Activated naive CD8-positive, alpha-beta T cell treated with anti-CD3 and anti-CD28 coated beads for 36 hours (primary cell): ENCODE measurements at regions not wholly inside any gene's neighbourhood (a gene's known extent, or its start where the extent isn't known, plus 50 kb on each side); places are given as distances from the start of the nearest gene placed in this dataset.

Experiments used
- DNase-seq: peaks from one replicate; pipeline ENCODE4 v3.0.0; 2021
- H3K27ac Mint-ChIP-seq: one replicate; pipeline ENCODE4 v1.8.0; 2022; ENCODE audit warnings: mild to moderate bottlenecking, moderate library complexity, mixed read lengths
- H3K27me3 Mint-ChIP-seq: one replicate; pipeline ENCODE4 v1.8.0; 2022; ENCODE audit warnings: mild to moderate bottlenecking, mixed read lengths
- H3K36me3 Mint-ChIP-seq: one replicate; pipeline ENCODE4 v1.8.0; 2021; ENCODE audit warnings: mild to moderate bottlenecking, mixed read lengths
- H3K4me1 Mint-ChIP-seq: one replicate; pipeline ENCODE4 v1.8.0; 2021; ENCODE audit warnings: mixed read lengths
- H3K4me3 Mint-ChIP-seq: one replicate; pipeline ENCODE4 v1.8.0; 2022; ENCODE audit warnings: mild to moderate bottlenecking, moderate library complexity, mixed read lengths
- H3K9me3 Mint-ChIP-seq: one replicate; pipeline ENCODE4 v1.8.0; 2022; ENCODE audit warnings: mixed read lengths

DNA sequence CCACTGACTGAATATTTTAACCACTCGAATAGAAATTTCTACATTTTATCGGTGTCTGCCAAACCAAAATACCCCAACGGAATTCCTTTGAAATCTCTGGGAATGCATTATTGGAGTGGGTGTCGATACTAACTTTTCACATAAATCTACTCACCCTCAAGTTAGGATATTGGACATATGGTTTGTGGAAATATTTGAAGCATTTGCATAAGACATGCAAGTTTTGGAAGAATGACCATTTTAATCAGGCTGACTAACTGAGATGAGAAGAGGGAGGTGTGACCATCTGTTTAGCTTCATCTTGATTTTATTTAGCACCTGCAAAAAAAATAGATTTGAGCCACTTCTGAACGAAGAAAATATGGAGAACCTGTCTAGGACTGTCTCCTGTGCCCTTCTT, 61.2 kb downstream of the KLF6 start:
- Mint-ChIP-seq H3K27me3 (peaks cover 5% of the 10 kb centered on the region), H3K27ac (no peak overlapping the region), H3K9me3 (no peaks in the 10 kb centered on the region)

DNA sequence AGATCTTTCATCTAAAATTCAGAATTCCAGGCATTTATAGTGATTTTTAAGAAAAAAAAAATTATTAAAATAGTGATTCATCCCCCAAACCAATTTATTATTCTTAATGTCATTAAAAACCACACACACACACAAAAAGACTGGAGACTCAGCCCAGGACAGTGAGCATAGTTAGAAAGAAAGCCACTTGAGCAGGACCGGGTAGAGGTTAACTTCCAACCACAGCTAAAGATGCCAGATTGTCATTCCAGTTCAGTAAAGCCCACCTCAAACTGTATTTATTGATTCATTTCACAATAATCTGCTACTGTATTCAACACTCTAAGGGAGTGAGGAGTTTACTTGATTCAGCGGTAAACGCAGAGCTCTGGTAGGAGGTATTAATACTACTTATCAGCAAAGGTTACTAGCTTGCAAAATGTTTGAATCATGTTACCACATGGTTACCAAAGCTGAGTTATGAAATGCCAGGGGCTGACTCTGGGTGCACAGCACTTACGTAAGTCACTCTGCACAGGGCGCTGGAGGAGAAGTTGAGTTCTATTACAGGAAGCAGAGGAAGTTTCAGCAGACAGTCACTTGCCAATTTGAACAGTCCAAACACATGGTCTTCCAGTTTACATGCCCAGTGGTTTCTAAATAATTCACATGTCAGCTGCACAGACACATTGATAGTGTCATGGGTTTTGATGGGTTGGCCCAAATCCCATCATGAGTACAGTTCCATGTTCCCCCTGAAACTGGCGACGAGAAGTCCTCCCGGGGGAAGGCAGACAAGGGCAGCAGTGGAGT, 64.6 kb downstream of the KLF6 start:
- Mint-ChIP-seq H3K4me1 (no peaks in the 10 kb centered on the region), H3K9me3 (no peaks in the 10 kb centered on the region), H3K27ac (no peak overlapping the region), H3K4me3 (no peak overlapping the region), H3K27me3 (no peaks in the 10 kb centered on the region), H3K36me3 (no peaks in the 10 kb centered on the region)
- no peak for DNase-seq

More for the DNA sequence above, 61.2 kb downstream of the KLF6 start:
- H3K4me1 Mint-ChIP-seq = no peaks in the 10 kb centered on the region
- no peak for DNase-seq
- H3K36me3 Mint-ChIP-seq = no peaks in the 10 kb centered on the region
- no peak overlapping the region for H3K4me3 Mint-ChIP-seq

DNA sequence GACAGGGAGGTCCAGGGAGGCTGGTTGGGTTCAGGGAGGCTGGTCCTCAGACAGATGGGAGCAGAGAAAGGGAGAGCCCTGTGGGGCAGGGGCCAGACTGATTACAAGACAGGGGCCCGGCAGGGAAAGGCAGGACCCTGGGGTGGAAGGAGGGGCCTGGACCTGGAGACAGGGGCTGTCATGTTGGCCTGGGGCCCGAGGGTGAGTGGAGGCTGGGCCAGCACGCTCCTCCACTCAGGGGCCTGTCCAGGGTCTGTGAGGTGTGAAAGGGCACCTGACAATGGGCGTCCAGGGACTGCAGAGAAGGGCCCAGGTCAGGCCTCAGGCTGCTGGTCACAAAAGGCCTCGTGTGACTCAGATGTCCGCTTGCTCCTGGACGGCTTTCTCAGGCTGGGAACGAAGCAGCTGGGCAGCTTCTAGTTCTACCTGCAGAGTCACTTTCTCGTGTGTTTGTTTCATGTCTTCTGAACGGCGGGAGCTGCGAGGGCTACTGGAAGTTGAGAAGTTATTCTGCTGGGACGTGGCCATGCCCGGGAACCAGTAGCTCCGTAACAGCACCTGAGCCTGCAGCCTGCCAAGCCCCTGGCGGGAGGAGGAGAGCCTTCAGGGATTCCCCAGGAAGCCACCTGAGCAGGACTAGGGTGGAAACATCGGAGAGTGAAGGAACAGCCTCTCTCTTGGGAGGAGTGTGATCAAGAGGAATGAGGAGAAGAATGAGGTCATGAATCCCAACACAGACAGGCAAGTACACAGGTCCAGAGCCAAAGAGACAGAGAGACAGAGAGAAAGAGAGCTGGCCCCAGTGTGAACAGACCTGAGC, 65.8 kb downstream of the KLF6 start:
- Mint-ChIP-seq H3K27ac (no peak overlapping the region), H3K4me1 (no peaks in the 10 kb centered on the region), H3K4me3 (no peak overlapping the region), H3K36me3 (no peaks in the 10 kb centered on the region), H3K9me3 (no peaks in the 10 kb centered on the region), H3K27me3 (no peaks in the 10 kb centered on the region)
- no peak for DNase-seq

DNA sequence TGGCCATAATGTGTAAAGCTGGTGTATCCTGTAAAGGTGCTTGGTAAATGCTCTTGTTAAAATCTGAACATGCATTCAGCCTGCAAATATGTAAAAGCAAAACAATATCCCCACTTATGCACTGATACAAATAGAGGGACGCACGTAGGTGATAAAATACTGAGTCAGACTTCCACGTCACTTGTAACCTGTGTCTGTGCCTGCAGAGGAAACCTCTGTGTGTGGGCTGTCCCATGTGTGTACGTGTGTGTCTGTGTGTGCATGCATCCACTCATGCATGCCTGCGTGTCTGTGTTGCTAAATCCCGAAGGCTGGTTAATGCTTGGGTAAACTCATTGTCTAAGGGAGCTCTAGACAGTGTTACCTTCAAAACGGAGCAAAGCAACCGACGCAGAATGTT, 68.9 kb downstream of the KLF6 start:
- no peak for DNase-seq
- H3K4me1 Mint-ChIP-seq = no peaks in the 10 kb centered on the region
- no peaks in the 10 kb centered on the region for H3K27me3 Mint-ChIP-seq
- H3K36me3 Mint-ChIP-seq = no peaks in the 10 kb centered on the region
- no peak overlapping the region for H3K4me3 Mint-ChIP-seq
- H3K9me3 Mint-ChIP-seq = peaks cover 10% of the 10 kb centered on the region
- no peak overlapping the region for H3K27ac Mint-ChIP-seq

DNA sequence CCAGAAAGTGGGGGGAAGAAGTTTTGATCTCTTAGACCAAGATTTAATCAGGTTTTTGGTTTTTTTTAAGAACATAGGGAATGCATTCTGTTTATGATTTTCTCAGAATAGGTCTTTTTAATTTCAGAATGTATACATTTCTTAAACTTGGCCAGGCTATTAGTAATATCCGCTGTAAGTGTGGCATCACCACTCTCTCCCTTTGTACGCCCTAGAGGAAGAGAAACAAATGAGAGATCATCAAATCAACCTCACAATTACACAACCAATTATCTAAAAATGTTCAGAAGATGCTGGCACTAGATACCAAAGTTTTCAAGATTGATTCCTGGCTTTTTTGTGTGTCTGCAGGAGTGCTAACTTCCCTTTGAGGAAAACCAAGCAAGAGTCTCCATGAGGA, 70.0 kb downstream of the KLF6 start:
- H3K27ac Mint-ChIP-seq = no peak overlapping the region
- no peak for DNase-seq
- H3K4me3 Mint-ChIP-seq = no peak overlapping the region
- H3K27me3 Mint-ChIP-seq = no peaks in the 10 kb centered on the region
- no peaks in the 10 kb centered on the region for H3K36me3 Mint-ChIP-seq
- peaks cover 11% of the 10 kb centered on the region for H3K9me3 Mint-ChIP-seq
- H3K4me1 Mint-ChIP-seq = no peaks in the 10 kb centered on the region

DNA sequence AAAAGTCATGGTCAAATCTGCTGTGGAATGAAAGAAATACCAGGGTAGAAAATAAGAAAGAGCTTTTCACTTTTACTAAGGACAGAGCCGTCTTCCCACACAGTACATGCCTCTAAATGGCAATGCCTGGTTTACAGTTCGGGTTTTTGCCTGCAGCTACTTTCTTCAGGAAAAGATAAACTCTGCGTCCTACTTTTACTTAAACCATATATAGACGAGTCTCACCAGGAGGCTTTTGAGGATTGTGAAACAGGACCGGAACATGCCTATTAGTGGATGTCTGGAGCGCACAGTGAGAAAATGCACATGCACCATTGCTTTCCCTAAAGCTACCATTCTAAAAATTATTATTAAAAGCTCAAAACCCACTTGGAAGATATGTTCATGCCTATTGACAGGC, 70.5 kb downstream of the KLF6 start:
- Mint-ChIP-seq H3K9me3 (peaks cover 11% of the 10 kb centered on the region), H3K27ac (no peak overlapping the region), H3K4me3 (no peak overlapping the region), H3K4me1 (no peaks in the 10 kb centered on the region), H3K36me3 (no peaks in the 10 kb centered on the region), H3K27me3 (no peaks in the 10 kb centered on the region)
- DNase-seq = no peak

DNA sequence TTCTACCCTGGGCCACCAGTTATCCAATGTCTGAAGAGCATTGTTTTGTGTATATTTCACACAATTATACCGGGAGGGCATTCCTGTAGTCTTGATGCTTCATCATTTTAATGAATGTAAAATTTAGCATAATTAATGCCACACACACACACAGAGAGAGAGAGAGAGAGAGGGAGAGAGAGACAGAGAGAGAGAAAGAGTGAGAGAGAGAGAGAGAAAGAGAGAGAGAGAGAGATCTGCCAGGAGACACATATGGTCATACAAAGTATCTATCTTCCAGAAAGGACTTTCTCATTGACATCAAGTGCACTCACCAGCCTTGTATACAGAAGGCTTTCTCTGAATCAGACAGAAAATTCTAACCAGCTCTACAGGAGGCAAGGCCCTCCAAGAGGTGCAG, 72.3 kb downstream of the KLF6 start:
- DNase-seq = no peak
- Mint-ChIP-seq H3K27ac (no peak overlapping the region), H3K4me3 (no peak overlapping the region), H3K27me3 (no peaks in the 10 kb centered on the region), H3K4me1 (no peaks in the 10 kb centered on the region), H3K36me3 (no peaks in the 10 kb centered on the region), H3K9me3 (peaks cover 11% of the 10 kb centered on the region)

DNA sequence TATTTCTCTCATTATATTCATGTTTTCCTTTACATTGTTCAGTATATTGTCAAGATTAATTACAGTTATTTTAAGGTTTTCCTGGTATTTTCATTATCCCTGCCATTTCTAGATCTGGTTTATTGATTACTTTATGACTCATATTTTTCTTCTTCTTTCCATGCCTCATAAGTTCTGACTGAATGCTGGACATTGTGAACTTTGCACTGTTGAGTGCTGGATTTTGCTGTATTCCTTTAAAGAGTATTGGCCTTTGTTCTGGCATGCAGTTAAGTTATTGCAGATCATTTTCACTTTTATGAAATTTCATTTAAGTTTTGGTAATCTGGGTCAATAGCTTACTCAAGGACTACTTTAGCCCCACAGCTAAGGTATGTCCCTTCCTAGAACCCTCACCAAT, 73.1 kb downstream of the KLF6 start:
- DNase-seq = no peak
- H3K36me3 Mint-ChIP-seq = no peaks in the 10 kb centered on the region
- H3K9me3 Mint-ChIP-seq = peaks cover 11% of the 10 kb centered on the region
- no peak overlapping the region for H3K27ac Mint-ChIP-seq
- H3K4me3 Mint-ChIP-seq = no peak overlapping the region
- H3K4me1 Mint-ChIP-seq = no peaks in the 10 kb centered on the region
- H3K27me3 Mint-ChIP-seq = no peaks in the 10 kb centered on the region

DNA sequence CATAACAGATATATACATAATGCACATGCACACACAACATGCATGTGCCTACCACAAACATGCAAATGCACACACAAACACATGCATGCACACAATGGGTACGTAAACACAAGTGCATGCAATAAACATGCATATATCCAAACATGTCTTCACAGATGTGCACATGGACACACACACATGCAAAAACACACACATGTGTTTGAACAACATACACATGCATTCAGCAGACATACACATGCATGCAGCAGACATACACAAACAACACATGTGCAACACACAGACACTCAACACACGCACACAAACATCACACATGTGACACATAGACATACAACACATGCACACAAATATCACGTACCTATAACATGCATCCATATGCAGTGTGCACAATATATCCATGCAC, 74.2 kb downstream of the KLF6 start:
- no peak overlapping the region for H3K4me3 Mint-ChIP-seq
- H3K36me3 Mint-ChIP-seq = no peaks in the 10 kb centered on the region
- no peaks in the 10 kb centered on the region for H3K4me1 Mint-ChIP-seq
- H3K9me3 Mint-ChIP-seq = peaks cover 11% of the 10 kb centered on the region
- H3K27me3 Mint-ChIP-seq = no peaks in the 10 kb centered on the region
- H3K27ac Mint-ChIP-seq = no peak overlapping the region
- DNase-seq = no peak

DNA sequence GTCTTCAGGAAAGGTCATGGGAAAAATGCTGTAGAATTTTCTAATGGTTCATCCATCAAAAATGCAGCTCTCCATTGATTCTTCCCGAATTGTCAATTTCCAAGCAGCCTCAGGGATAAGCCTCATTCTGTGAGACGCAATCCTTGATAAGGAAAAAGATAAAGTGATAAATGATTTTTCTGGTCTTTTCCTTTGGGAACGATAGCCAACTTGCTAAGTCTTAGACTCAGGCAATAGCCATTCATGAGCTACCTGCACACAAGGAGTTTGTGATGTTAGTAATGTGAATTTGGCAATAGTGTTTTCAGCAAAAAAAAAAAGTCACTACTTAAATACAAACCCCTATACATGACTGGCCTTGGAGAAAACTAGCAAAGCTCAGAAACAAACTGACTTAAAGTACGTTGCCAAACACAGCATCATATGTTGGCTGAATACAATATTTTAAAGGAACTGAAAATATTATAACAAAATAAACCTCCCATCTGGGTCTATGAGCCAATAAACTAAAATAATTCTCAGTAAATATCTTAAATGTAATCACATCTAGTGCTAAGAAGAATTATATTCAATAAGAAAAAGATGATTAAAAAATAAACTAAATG, 75.5 kb downstream of the KLF6 start:
- DNase-seq = no peak
- Mint-ChIP-seq H3K4me1 (no peaks in the 10 kb centered on the region), H3K4me3 (no peak overlapping the region), H3K9me3 (peaks cover 11% of the 10 kb centered on the region), H3K27ac (no peak overlapping the region), H3K36me3 (no peaks in the 10 kb centered on the region), H3K27me3 (no peaks in the 10 kb centered on the region)

DNA sequence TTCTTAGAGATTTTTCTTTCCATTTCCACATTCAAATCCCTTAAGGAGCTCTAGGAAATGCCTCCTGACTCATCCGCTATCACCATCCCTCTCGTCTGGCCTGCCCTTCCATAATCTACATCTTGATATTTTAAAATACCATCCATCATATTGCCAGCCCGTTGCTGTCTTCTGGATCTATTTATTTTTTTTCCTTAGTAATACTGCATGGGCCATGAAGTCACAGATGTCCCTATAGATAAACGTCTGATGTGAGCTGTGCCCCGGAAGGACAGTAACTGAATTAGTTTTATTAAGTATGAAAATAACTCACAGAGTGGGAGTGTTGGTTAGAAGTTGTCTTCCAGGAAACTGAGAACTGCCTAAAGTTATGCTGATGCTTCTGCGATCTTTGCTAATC, 76.2 kb downstream of the KLF6 start:
- H3K27me3 Mint-ChIP-seq = no peaks in the 10 kb centered on the region
- no peaks in the 10 kb centered on the region for H3K4me1 Mint-ChIP-seq
- DNase-seq = no peak
- no peaks in the 10 kb centered on the region for H3K36me3 Mint-ChIP-seq
- peaks cover 11% of the 10 kb centered on the region for H3K9me3 Mint-ChIP-seq
- no peak overlapping the region for H3K4me3 Mint-ChIP-seq
- H3K27ac Mint-ChIP-seq = no peak overlapping the region

DNA sequence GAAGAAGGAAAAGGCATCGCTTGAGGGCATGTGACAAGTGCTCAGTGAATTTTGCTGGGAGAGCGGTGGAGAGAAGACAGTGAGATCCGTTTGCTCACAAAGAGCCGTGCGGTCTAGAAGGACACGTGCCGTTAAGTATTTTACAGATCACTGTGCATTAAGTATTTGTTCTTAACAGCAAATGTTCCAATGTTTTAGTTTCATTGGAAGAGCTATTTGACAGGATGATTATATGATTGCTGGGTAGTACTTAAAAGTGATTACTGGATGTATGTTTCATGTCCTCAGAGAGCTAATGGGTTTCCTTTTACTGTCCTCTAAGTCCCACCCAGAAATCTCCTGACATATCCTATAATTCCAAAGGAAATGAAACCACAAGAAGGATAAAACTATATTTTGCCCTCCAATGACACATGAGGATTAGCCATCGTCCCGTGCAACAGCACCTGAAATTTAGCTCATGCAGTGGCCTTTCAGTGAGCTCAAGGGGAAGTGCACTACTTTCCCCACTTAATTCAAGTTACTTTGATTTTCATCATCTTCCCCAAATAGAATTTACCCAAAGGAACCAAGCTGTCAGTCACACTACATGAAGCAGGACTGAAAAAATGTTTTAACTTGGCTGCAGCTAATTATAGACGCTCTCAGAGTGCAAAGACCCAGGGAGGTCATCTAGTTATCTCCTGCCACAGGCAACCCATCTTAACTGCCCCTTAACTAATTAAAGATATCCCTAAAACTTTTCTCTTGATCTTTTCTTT, 80.3 kb downstream of the KLF6 start:
- H3K27ac Mint-ChIP-seq = no peak overlapping the region
- H3K27me3 Mint-ChIP-seq = peaks cover 6% of the 10 kb centered on the region

DNA sequence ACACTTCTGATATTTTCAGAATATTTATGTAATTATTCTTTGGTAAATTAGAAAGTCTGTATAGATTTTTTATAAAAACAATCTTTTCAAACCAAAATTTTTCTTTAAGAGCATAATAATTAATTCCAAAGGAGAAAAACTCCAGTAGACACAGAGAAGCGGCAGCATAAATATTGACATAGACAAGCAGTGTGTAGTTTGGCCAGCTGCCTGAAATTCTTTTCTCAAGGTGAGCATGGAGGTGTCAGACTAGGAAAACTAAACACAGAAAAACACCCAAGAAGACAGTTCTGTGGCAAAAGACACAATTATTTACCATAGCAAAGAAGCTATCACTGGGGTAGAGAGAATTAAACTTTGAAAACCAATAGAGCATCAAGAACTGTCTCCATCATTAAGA, 82.4 kb downstream of the KLF6 start:
- Mint-ChIP-seq H3K27ac (no peak overlapping the region), H3K9me3 (no peaks in the 10 kb centered on the region), H3K27me3 (peaks cover 15% of the 10 kb centered on the region), H3K4me3 (no peak overlapping the region), H3K4me1 (peaks cover 1% of the 10 kb centered on the region), H3K36me3 (no peaks in the 10 kb centered on the region)
- DNase-seq = no peak

More for the DNA sequence above, 80.3 kb downstream of the KLF6 start:
- Mint-ChIP-seq H3K36me3 (no peaks in the 10 kb centered on the region), H3K4me1 (peaks cover 1% of the 10 kb centered on the region), H3K9me3 (no peaks in the 10 kb centered on the region), H3K4me3 (no peak overlapping the region)
- DNase-seq = no peak

DNA sequence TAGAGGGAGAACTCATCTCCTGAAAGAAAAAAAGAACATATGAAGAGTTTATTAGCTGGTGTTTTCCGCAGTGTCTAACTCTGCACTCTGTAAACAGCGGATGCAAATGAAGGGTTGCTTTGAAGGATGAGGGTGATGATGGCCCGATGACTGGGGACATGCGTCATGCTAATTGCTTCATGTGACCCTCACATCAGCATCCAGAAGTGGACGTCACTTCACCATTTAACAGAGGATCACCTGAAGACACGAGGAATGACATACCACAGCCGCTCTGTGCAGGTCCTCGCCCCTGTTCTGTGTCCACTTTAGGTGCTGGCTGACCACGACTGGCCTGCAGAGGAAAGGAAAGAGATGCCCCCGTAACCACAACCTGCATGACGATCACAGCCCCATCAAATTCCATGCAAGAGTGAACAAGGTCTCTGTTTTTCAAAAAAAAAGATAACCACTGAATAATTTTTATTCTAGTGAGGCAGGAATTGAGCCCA, 82.9 kb downstream of the KLF6 start:
- Mint-ChIP-seq H3K36me3 (no peaks in the 10 kb centered on the region), H3K4me3 (no peak overlapping the region), H3K4me1 (peaks cover 1% of the 10 kb centered on the region), H3K27ac (no peak overlapping the region), H3K9me3 (no peaks in the 10 kb centered on the region), H3K27me3 (peaks cover 15% of the 10 kb centered on the region)
- DNase-seq = no peak

DNA sequence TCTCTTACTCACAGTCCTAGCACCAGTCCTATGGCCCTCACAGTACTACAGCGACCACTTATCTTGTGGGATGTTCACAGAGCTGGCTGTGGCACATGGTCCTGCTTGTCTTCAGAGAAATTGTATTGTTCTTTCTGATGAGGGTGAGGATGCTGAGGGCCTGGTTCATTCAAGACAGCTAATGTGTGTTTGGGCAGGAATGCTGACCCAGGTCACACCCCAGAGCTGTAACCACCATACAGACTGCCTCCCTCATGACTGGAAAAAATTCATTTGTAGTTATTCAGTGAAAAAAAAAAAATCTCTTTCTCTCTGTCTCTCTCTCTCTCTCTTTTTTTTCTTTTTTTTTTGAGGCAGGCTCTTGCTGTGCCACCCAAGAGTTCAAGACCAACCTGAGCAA, 83.5 kb downstream of the KLF6 start:
- peaks cover 15% of the 10 kb centered on the region for H3K27me3 Mint-ChIP-seq
- no peak for DNase-seq
- H3K4me1 Mint-ChIP-seq = peaks cover 1% of the 10 kb centered on the region
- H3K9me3 Mint-ChIP-seq = no peaks in the 10 kb centered on the region
- H3K36me3 Mint-ChIP-seq = no peaks in the 10 kb centered on the region
- H3K27ac Mint-ChIP-seq = no peak overlapping the region
- no peak overlapping the region for H3K4me3 Mint-ChIP-seq
